KG1 (cell line): ENCODE measurements at regions not wholly inside any gene's neighbourhood (a gene's known extent, or its start where the extent isn't known, plus 50 kb on each side); places are given as distances from the start of the nearest gene placed in this dataset.
"Not testable (repeated sequence)": the region's sequence is repeated elsewhere in the genome, so short reads cannot be mapped to it uniquely, and the experiment has no call there.

Experiments used
- DNase-seq: peaks from one replicate; lab custom pipeline; 2025; lab: John Stamatoyannopoulos, UW

DNA sequence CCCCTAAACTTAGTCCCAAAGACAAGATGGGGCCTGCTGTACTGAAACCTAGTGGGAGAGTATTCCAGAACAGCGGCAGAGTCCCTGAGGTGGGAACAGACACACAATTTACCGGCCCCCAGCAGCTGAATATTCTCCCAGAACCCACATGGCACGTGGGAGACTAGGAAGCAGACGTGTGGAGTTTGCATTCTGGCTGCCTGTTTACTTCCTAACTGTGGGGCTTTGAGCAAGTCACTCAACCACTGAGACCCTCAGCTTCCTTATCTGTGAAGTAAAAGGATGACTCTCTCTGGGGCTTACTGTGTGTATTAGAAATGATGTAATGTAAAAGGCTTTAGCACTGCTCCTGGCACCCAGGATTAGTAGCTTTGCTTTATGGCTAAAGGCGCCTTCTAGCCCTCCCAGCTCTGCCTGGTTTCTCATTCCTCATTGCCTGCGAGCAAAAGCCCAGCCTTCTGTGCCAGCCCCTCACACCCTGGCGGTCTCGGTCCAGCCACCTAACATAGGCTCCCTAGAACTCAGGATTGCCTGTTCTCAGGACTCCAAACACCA lies 353.1 kb downstream of the CDC5L start:
- no peak for DNase-seq

DNA sequence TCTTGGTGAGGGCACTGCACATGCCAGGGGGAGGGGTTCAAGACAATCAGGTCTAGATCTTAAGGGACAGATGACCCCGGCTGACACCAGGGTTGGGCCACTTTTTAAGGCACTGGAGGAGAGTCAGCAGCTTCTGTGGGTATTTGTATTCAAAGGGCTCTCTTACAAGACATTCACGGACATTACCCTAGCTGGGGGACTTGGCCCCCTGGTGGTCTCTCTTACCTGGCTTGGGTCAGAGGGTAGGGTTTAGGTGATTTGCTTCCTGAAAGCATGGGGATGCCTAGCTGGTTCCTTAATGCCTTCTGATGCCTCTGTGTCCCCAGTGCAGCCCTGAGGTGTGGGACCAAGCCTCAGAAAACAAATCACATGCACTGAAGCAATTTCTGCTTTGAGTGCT lies 354.7 kb downstream of the CDC5L start:
- DNase-seq = no peak

DNA sequence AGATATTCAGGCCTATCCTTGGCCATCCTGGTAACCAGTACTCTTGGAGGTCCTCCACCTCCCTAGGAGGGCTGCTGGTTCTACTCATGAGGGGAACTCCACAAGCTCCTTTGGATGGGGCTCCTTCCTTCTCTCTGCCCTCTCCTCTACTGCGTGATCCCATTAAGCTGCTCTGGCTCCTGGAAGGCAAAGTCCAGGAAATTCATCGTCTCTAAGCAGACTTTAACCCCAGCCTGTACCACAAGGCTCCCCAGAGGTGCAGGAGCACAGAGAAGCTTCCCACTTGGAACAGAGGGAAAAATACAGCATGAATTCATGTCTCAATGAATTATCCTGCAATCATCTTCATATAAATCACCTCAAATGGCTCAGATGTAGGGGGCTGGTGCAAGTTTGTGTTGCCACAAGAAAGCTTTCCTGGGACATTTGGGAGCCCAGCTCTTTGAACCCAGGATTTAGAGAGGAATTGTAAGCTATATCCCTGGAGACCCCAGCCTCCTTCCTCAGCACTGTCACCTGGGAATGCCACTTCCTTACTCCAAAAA lies 355.4 kb downstream of the CDC5L start:
- no peak for DNase-seq

DNA sequence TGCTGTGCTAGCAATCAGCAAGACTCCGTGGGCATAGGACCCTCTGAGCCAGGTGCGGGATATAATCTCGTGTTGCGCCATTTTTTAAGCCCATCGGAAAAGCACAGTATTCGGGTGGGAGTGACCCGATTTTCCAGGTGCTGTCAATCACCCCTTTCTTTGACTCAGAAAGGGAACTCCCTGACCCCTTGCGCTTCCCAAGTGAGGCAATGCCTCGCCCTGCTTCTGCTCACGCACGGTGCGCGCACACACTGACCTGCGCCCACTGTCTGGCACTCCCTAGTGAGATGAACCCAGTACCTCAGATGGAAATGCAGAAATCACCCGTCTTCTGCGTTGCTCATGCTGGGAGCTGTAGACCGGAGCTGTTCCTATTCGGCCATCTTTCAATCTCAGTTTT lies 372.6 kb downstream of the CDC5L start:
- not testable (repeated sequence) for DNase-seq

DNA sequence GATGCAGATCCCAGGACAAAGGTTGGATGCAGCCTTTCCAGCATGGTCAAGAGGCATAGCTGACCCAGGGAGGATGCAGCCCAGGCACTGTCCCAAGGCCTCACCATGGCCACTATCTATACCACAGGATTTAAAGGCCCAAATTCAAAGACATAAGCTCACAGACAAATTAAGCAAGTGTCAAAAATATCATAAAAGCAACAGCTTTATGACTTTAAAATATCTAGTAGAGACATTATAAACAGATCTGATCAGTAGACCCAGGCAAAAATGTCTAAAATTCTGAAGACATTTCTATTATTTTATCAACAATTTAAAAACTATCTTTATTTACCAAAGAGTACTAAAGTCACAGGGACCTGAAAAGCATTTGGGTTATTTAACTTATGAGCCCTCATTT lies 373.5 kb downstream of the CDC5L start:
- no peak for DNase-seq

DNA sequence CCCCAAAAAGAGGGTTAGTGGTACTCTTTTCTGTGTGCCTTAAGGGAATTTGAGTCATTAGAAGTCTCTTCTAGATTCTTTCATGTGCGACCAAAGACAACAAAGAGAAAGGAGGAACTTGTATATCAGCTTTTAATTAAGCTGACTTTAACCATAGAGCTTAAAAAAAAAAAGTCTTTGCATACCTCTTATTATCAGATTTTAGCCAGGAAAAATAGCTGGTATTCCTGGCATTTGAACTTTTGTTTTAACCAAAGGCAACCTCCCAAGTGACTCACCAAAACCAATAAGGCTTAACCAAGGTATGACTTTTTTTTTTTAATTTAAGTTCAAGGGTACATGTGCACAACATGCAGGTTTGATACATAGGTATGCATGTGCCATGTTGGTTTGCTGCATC lies 375.0 kb downstream of the CDC5L start:
- DNase-seq = no peak

DNA sequence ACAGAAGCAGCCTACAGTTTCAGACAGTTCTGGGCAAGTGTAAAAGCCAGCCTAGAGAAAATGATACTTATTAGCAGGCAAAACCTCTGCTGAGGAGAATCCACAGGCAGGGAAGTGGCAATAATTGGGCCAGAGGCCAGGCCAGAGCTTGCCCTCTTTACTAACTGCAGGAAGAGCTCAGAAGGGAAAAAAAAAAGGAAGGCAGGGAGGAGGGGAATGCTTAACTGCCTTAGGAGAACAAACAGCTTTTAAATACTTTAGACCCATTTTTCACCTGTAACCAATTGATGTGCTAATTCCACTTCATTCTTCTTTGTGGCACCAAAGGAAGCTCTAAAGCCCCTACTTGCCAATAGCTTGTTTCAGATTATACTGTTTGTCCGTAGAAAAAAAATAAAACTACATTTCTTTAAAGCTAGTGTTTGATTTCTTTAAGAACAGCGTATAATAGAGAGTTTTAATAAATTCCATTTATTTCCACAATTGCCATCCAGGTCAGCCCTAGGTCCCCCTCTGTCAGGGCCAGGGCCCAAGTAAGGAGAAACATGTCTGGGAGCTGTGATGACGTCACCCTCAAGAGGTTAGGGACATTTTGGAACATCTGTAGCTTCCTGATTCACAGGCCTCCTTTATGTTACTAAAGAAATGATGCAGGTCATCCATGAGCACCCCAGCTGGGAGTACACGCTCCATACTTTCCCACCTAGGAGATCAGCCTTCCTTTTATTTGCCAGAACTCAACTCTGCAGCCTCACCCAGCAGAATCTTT lies 384.3 kb downstream of the CDC5L start:
- no peak for DNase-seq

DNA sequence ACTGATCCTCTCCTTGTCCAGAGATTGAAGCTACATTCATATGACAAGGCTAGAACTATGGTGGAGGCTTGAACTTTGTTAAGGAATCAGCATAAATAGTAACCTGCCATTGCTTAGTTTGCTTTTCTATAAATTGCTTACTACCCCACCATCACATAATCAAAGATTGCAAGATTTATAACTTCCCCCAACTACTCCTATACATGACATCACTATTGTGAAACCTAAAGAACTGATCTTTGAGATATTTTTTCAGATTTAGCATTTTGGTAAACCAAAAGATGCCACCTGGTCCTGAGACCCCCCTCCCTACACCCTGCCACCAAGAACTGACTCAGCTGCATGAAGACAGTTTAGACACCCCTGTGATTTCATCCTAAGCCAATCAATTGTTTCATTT lies 385.3 kb downstream of the CDC5L start:
- DNase-seq = no peak

DNA sequence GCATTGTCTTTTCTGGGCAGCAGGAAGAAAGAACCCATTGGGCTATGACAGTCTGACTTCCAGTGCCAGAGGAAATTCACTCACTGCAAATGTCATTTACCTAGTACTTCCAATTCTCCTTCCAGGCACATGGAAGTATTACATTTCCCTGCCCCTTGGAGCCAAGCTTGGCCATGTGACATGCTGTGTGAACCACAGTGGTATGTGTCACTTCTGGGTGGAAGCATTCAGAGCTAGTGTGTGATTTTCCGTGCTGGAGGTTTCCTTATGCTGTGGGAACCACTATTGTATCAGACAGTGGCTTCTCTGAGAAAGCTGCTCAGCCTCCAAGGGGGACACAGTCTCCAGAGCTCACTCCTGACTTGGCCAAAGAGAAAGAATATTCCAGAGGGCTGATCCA lies 387.6 kb downstream of the CDC5L start:
- DNase-seq = no peak

DNA sequence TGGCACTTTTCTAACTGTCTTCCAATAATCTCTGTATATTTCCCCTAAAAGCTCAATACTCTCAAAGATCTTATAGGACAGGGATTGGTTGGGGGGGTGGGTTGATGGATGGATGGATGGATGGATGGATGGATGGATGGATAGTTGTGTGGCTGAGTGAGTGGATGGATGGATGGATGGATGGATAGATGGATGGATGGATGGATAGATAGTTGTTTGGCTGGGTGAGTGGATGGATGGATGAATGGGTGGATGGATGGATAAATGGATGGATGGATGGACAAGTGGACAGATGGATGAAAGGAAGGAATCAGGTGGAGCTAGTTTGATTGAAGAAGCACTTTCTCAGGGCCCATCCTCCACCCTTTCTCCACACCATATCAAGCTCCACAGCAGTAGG lies 388.8 kb downstream of the CDC5L start:
- DNase-seq = no peak

DNA sequence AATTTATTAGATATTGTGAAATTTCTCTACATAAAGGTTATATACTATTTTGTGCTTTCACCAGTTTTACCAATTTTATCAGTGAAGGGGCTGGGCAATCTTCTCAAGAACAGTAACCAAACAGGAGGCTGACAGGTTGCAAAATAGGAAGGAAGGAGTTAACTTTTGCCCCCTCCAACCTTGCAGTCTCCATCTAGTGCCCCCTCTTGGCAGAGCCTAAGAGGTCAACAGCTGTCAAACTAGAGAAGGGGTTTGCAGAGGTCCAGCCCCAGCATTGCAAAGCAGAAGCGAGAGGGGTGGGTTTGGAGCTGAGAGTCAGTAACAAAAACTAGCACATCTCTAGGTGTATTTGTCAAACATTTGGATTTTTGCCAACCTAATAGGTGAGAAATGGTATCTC lies 391.0 kb downstream of the CDC5L start:
- no peak for DNase-seq
